ENCODE measurements at regions not wholly inside any gene's neighbourhood (a gene's known extent, or its start where the extent isn't known, plus 50 kb on each side); places are given as distances from the start of the nearest gene placed in this dataset.

DNA sequence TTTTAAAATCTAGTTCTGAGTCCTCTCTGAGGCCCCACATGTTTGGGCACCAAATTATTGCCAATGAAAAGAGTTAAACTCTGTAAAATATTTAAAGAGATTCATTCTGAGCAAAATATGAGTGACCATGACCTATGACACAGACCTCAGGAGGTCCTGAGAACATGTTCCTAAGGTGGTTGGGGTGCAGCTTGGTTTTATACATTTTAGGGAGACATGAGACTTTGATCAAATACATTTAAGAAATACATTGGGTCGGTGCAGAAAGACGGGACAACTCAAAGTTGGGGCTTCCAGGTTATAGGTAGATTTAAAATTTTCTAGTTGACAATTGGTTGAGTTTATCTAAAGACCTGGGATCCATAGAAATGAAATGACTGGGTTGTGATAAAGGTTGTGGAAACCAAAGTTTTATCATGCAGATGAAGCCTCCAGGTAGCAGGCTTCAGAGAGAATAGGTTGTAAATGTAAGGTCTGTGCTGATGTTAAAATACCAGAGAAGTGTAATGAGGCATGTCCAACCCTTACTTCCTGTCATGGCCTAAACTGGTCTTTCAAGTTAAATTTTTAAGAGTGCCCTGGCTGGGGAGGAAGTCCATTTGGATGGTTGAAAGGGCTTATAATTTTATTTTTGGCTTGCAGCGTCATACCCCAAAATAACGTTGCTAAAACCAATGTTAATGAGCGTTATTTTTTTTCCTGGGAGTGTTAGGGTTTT is 274.9 kb downstream of the NUF2 start:
- TF ChIP-seq, protein P1, sequence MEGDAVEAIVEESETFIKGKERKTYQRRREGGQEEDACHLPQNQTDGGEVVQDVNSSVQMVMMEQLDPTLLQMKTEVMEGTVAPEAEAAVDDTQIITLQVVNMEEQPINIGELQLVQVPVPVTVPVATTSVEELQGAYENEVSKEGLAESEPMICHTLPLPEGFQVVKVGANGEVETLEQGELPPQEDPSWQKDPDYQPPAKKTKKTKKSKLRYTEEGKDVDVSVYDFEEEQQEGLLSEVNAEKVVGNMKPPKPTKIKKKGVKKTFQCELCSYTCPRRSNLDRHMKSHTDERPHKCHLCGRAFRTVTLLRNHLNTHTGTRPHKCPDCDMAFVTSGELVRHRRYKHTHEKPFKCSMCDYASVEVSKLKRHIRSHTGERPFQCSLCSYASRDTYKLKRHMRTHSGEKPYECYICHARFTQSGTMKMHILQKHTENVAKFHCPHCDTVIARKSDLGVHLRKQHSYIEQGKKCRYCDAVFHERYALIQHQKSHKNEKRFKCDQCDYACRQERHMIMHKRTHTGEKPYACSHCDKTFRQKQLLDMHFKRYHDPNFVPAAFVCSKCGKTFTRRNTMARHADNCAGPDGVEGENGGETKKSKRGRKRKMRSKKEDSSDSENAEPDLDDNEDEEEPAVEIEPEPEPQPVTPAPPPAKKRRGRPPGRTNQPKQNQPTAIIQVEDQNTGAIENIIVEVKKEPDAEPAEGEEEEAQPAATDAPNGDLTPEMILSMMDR (IDR thresholded peaks at IDR 0.05), result no peak
- no peak for TF ChIP-seq POLR2A (IDR thresholded peaks at IDR 0.05)
